Neural progenitor cell (in vitro differentiated cells): ENCODE measurements at regions not wholly inside any gene's neighbourhood (a gene's known extent, or its start where the extent isn't known, plus 50 kb on each side); places are given as distances from the start of the nearest gene placed in this dataset.

Experiments used
- EZH2 ChIP-seq: fragments of 200-600 bp; sonication (generic); IDR thresholded peaks from 2 replicates; pipeline ENCODE4 v1.6.1; 2017; ENCODE audit warnings: antibody characterized with exemption, mild to moderate bottlenecking, moderate library complexity
- EZH2phosphoT487 ChIP-seq: fragments of 200-600 bp; sonication (generic); IDR thresholded peaks from 2 replicates; pipeline ENCODE4 v1.6.1; 2017; ENCODE audit warnings: antibody characterized with exemption
- TF ChIP-seq, protein P1 (sequence below): fragments of 200-600 bp; sonication (generic); IDR thresholded peaks from 2 replicates; pipeline ENCODE4 v1.5.1; 2017; ENCODE audit warnings: antibody characterized with exemption, mild to moderate bottlenecking

DNA sequence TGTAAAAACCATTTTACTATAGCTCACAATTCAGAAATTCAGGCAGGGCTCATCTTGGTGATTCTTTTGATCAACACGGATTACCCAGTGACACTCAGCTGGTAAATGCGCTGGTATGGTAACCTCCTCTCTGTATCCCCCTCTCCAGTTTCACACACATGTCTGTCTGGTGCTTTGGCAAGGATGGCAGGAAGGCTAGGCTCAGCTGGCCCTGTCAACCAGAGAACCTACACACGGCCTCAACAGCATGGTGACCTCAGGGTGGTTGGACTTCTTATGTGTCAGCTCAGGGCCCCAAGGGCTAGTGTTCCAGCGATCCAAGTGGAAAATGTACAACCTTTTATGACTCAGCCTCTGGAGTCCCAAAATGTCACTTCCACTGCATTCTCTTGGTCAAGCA is 55.7 kb upstream of the EOLA2 start:
- TF ChIP-seq, protein P1, sequence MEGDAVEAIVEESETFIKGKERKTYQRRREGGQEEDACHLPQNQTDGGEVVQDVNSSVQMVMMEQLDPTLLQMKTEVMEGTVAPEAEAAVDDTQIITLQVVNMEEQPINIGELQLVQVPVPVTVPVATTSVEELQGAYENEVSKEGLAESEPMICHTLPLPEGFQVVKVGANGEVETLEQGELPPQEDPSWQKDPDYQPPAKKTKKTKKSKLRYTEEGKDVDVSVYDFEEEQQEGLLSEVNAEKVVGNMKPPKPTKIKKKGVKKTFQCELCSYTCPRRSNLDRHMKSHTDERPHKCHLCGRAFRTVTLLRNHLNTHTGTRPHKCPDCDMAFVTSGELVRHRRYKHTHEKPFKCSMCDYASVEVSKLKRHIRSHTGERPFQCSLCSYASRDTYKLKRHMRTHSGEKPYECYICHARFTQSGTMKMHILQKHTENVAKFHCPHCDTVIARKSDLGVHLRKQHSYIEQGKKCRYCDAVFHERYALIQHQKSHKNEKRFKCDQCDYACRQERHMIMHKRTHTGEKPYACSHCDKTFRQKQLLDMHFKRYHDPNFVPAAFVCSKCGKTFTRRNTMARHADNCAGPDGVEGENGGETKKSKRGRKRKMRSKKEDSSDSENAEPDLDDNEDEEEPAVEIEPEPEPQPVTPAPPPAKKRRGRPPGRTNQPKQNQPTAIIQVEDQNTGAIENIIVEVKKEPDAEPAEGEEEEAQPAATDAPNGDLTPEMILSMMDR = no peak
- TF ChIP-seq EZH2 (no peak), EZH2phosphoT487 (no peak)
